HK-2 (cell line): ENCODE measurements at regions not wholly inside any gene's neighbourhood (a gene's known extent, or its start where the extent isn't known, plus 50 kb on each side); places are given as distances from the start of the nearest gene placed in this dataset.
"Not testable (repeated sequence)": the region's sequence is repeated elsewhere in the genome, so short reads cannot be mapped to it uniquely, and the experiment has no call there.

ENCODE experiments used
- DNase-seq: peaks from one replicate; pipeline ENCODE4 v3.0.0-alpha.2; 2018; ENCODE audit not compliant: unreplicated experiment

GRCh38 chr6:78806792-78807191 lies 60.6 kb upstream of the IRAK1BP1 start:
- not testable (repeated sequence) for DNase-seq

GRCh38 chr6:78807655-78808355 lies 59.5 kb upstream of the IRAK1BP1 start:
- not testable (repeated sequence) for DNase-seq

GRCh38 chr6:78808356-78808891 lies 58.9 kb upstream of the IRAK1BP1 start:
- DNase-seq = no peak

GRCh38 chr6:78808933-78809332 lies 58.4 kb upstream of the IRAK1BP1 start:
- no peak for DNase-seq

GRCh38 chr6:78810146-78810545 lies 57.2 kb upstream of the IRAK1BP1 start:
- peak; percentile 24 for DNase-seq

- DNase-seq = no peak
Measured at GRCh38 chr6:78810698-78811097, 56.7 kb upstream of the IRAK1BP1 start.
